ENCODE measurements at regions not wholly inside any gene's neighbourhood (a gene's known extent, or its start where the extent isn't known, plus 50 kb on each side); places are given as distances from the start of the nearest gene placed in this dataset.
A peak's percentile ranks its signal among the peaks of the same experiment; 100 is the strongest.
"Not testable (repeated sequence)": the region's sequence is repeated elsewhere in the genome, so short reads cannot be mapped to it uniquely, and the experiment has no call there.

GRCh38 chr1:5730272-5731109 lies 261.7 kb downstream of the NPHP4 start:
- no peak for DNase-seq

- DNase-seq, result no peak
Measured at GRCh38 chr1:5729636-5730145, 262.5 kb downstream of the NPHP4 start.

- DNase-seq, result no peak
Measured at GRCh38 chr1:5728663-5729355, 263.4 kb downstream of the NPHP4 start.

- peak; percentile 33 for DNase-seq
Measured at GRCh38 chr1:5727871-5728643, 264.2 kb downstream of the NPHP4 start.

- DNase-seq, result no peak
Measured at GRCh38 chr1:5727191-5727590, 265.0 kb downstream of the NPHP4 start.

GRCh38 chr1:5726586-5727184 lies 265.5 kb downstream of the NPHP4 start:
- DNase-seq, result not testable (repeated sequence)

GRCh38 chr1:5725855-5726585 lies 266.2 kb downstream of the NPHP4 start:
- no peak for DNase-seq

GRCh38 chr1:5725406-5725805 lies 266.8 kb downstream of the NPHP4 start:
- no peak for DNase-seq

- no peak for DNase-seq
Measured at GRCh38 chr1:5724847-5725246, 267.4 kb downstream of the NPHP4 start.

GRCh38 chr1:5722635-5723164 lies 269.5 kb downstream of the NPHP4 start:
- no peak for DNase-seq

GRCh38 chr1:5721634-5722215 lies 270.5 kb downstream of the NPHP4 start:
- no peak for DNase-seq

GRCh38 chr1:5720936-5721335 lies 271.3 kb downstream of the NPHP4 start:
- no peak for DNase-seq

- DNase-seq, result no peak
Measured at GRCh38 chr1:5720484-5720883, 271.7 kb downstream of the NPHP4 start.

GRCh38 chr1:5720045-5720444 lies 272.2 kb downstream of the NPHP4 start:
- no peak for DNase-seq

GRCh38 chr1:5718831-5719632 lies 273.2 kb downstream of the NPHP4 start:
- DNase-seq, result no peak

GRCh38 chr1:5717031-5717682 lies 275.1 kb downstream of the NPHP4 start:
- no peak for DNase-seq

GRCh38 chr1:5716126-5716525 lies 276.1 kb downstream of the NPHP4 start:
- DNase-seq, result no peak

- no peak for DNase-seq
Measured at GRCh38 chr1:5713101-5714010, 278.9 kb downstream of the NPHP4 start.

Measured in NCI-H510A treated with DMSO at 0.1 percent for 48 hours (cell line).